ENCODE measurements at regions not wholly inside any gene's neighbourhood (a gene's known extent, or its start where the extent isn't known, plus 50 kb on each side); places are given as distances from the start of the nearest gene placed in this dataset.

DNA sequence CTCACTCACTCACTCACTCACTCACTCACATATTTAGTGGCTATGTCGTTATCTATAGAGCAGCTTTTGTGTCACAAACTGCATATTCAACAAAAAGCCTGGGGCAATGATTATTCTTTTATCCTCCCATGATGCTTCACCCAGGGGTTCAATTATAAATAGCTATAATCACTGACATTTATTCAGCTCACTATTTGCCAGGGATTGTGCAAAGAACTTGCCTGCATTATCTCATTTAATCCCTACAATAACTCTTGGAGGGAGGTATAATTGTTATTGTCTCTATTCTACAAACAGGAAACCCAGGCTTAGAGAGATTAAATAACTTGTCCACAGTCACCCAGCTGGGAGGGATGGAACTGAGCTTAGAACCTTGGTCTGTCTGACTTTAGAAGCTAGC lies 298.0 kb upstream of the MSX2 start:
- peaks cover 0 to 5% of the 10 kb centered on the region in 2 donors for H3K27me3 Mint-ChIP-seq
- H3K9me3 Mint-ChIP-seq = no peaks in the 10 kb centered on the region
- ATAC-seq = no peak
- H3K4me3 Mint-ChIP-seq = no peak overlapping the region
- H3K4me1 Mint-ChIP-seq (ENCODE audit: low read depth in 2 of 2) = peaks cover 0 to 3% of the 10 kb centered on the region in 2 donors
- DNase-seq (ENCODE audit: low spot score) = no peak
- H3K36me3 Mint-ChIP-seq = no peaks in the 10 kb centered on the region
- H3K27ac Mint-ChIP-seq = no peak overlapping the region

DNA sequence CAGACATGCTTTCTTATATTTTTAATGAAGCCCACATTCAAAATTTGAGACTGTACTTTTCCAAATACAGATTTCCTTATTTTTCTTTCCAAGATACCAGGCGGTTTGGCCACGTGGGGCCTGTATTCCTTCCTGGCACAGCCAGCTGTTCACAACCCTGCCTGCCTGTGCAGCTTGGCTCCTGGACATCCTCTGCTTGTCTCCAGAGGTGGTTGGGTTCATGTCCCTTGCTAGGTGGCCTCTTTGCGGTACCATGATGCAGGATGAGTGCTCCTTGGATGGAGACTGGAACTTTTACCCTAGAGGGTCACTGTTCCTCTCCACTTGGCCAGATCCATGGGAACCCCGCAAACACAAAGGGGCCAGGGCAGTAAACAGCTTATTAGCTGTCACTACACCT lies 297.5 kb upstream of the MSX2 start:
- Mint-ChIP-seq H3K27me3 (peaks cover 0 to 3% of the 10 kb centered on the region in 2 donors), H3K27ac (no peak overlapping the region), H3K4me3 (no peak overlapping the region), H3K9me3 (no peaks in the 10 kb centered on the region), H3K4me1 (ENCODE audit: low read depth in 2 of 2) (peaks cover 0 to 3% of the 10 kb centered on the region in 2 donors), H3K36me3 (no peaks in the 10 kb centered on the region)
- peak in 1 of 2 donors; percentile 21 for ATAC-seq
- DNase-seq (ENCODE audit: low spot score) = no peak

DNA sequence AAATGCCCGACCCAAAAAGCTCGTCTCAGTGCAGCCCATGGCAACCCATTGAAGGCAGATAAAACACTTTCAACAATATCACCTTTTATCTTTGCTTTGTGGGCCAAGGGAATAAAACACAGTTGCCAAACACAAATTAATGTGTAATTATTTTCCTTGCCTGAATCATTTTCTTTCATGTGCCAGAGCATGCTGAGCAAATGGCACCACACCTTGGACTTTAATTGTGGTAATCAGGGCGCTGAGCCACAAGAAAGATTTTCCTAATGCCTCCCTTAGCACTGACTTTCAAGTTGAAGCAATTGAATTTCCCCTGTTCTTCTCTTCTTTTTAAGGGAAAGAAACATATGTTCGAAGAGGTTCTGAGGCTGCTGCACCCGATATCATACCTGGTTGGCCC lies 297.1 kb upstream of the MSX2 start:
- no peaks in the 10 kb centered on the region for H3K9me3 Mint-ChIP-seq
- no peak overlapping the region for H3K27ac Mint-ChIP-seq
- H3K4me1 Mint-ChIP-seq (ENCODE audit: low read depth in 2 of 2) = peaks cover 0 to 3% of the 10 kb centered on the region in 2 donors
- H3K4me3 Mint-ChIP-seq = no peak overlapping the region
- no peak for ATAC-seq
- peaks cover 0 to 3% of the 10 kb centered on the region in 2 donors for H3K27me3 Mint-ChIP-seq
- DNase-seq (ENCODE audit: low spot score) = no peak
- H3K36me3 Mint-ChIP-seq = no peaks in the 10 kb centered on the region

DNA sequence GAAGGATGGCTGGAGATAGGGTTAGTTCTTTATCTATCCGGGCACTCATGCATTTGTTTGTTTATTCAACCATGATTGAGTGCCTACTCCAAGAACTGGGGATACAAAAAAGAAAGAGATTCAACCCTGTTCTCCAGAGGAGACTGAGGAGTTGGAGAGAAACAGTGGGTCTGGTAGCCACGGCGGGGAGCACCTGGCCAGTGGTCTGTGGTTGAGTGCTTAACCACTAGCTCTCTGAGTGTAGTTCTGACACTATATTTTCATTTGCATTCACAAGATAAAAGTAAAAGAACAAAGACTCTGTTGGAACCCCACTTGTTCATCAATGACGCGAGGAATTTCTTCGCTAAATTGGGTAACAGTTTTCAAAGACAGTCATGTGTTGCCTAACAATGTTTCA lies 295.5 kb upstream of the MSX2 start:
- no peak overlapping the region for H3K4me3 Mint-ChIP-seq
- ATAC-seq = no peak
- DNase-seq (ENCODE audit: low spot score) = no peak

DNA sequence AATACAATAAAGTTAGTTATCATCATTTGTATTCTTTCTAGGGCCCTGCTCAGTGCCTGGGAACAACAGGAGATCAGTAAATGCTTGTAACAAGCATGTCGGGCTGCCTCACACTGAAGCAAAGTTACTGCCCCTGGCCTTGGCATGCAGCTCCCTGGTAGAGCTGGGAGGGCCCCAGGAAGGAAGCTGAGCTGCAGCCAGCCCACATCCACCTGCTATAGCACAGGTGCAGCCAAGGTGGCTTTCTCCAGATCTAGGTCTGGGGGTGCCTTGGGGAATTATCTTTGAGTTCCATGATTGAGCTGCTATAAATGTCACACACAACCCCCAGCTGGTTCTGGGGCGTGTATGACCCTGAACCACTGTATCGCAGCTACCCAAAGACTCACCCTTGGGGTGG lies 293.4 kb upstream of the MSX2 start:
- H3K4me3 Mint-ChIP-seq = no peak overlapping the region
- no peaks in the 10 kb centered on the region for H3K4me1 Mint-ChIP-seq (ENCODE audit: low read depth in 2 of 2)
- no peak for ATAC-seq
- H3K9me3 Mint-ChIP-seq = no peaks in the 10 kb centered on the region
- H3K27ac Mint-ChIP-seq = no peak overlapping the region
- H3K36me3 Mint-ChIP-seq = no peaks in the 10 kb centered on the region
- no peak for DNase-seq (ENCODE audit: low spot score)
- H3K27me3 Mint-ChIP-seq = peaks cover 7 to 9% of the 10 kb centered on the region in 2 donors

More for the DNA sequence above, 295.5 kb upstream of the MSX2 start:
- Mint-ChIP-seq H3K4me1 (ENCODE audit: low read depth in 2 of 2) (peaks cover 0 to 3% of the 10 kb centered on the region in 2 donors), H3K27ac (no peak overlapping the region), H3K9me3 (no peaks in the 10 kb centered on the region), H3K36me3 (no peaks in the 10 kb centered on the region), H3K27me3 (peaks cover 0 to 3% of the 10 kb centered on the region in 2 donors)

DNA sequence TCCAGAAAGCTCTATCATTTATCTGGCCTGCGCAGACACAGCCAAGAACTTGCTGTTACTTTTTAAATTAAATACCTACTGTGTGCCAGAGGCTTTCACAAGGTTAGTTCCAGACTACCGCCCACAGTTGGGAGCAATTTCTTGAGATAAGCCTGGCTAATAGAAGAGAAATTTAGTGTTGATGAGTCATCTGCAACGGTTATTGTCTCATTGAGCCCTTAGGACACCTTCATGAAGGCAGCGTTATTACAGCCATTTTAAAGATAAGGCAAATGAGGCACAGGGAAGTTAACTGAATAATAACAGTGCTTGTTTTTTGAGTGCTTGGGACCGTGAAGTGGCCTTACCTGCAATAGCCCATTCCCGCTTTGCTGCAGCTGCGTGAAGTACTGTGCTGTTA lies 292.9 kb upstream of the MSX2 start:
- H3K4me3 Mint-ChIP-seq = no peak overlapping the region
- ATAC-seq = no peak
- no peaks in the 10 kb centered on the region for H3K9me3 Mint-ChIP-seq
- H3K4me1 Mint-ChIP-seq (ENCODE audit: low read depth in 2 of 2) = no peaks in the 10 kb centered on the region
- H3K27ac Mint-ChIP-seq = no peak overlapping the region
- peaks cover 7 to 9% of the 10 kb centered on the region in 2 donors for H3K27me3 Mint-ChIP-seq
- DNase-seq (ENCODE audit: low spot score) = no peak
- no peaks in the 10 kb centered on the region for H3K36me3 Mint-ChIP-seq

DNA sequence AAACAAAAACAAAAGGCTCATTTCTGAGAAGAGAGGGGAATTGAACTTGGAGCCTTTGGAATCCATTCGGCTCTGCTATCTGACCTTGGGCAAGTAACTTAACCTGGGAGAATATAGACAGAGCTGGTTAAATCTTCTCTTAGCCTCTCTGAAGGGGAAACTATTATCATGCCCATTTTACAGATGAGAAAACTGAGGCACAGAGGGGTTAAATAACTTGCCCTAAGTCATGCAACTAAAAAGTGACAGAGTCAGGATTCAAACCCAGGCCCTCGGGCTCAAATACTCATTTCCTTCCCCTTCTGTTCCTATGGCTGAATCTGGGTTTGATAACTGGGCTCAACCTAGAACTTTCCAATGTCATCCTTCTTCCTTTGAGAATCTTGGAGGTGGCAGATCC lies 291.3 kb upstream of the MSX2 start:
- H3K27ac Mint-ChIP-seq = no peak overlapping the region
- ATAC-seq (no peak), DNase-seq (ENCODE audit: low spot score) (no peak)
- H3K27me3 Mint-ChIP-seq = peaks cover 7 to 9% of the 10 kb centered on the region in 2 donors
- H3K36me3 Mint-ChIP-seq = no peaks in the 10 kb centered on the region
- no peaks in the 10 kb centered on the region for H3K4me1 Mint-ChIP-seq (ENCODE audit: low read depth in 2 of 2)
- H3K4me3 Mint-ChIP-seq = no peak overlapping the region
- H3K9me3 Mint-ChIP-seq = peaks cover 3% of the 10 kb centered on the region

DNA sequence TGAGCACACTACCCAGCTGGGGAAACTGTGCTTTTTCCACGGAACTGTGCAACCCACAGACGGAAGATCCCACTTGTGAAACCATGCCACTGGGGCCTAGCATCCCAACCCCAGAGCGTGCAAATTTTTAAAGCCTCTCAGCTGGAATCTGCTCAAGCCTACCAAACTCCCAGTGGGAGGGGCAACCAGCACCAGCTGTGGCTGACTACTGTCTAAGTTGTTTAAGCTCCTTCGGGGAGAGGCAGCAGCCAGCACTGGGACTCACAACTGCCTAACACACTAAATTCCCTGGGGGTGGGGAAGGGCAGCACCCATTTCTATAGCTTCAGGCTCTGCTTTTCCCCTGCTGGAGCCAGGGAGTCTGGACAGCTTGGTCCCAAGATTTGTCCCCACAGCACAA lies 287.6 kb upstream of the MSX2 start:
- H3K4me3 Mint-ChIP-seq = no peak overlapping the region
- peaks cover 9 to 11% of the 10 kb centered on the region in 2 donors for H3K27me3 Mint-ChIP-seq
- peaks cover 8% of the 10 kb centered on the region for H3K9me3 Mint-ChIP-seq
- H3K4me1 Mint-ChIP-seq (ENCODE audit: low read depth in 2 of 2) = no peaks in the 10 kb centered on the region
- DNase-seq (ENCODE audit: low spot score) (no peak), ATAC-seq (no peak)
- H3K27ac Mint-ChIP-seq = no peak overlapping the region
- no peaks in the 10 kb centered on the region for H3K36me3 Mint-ChIP-seq

DNA sequence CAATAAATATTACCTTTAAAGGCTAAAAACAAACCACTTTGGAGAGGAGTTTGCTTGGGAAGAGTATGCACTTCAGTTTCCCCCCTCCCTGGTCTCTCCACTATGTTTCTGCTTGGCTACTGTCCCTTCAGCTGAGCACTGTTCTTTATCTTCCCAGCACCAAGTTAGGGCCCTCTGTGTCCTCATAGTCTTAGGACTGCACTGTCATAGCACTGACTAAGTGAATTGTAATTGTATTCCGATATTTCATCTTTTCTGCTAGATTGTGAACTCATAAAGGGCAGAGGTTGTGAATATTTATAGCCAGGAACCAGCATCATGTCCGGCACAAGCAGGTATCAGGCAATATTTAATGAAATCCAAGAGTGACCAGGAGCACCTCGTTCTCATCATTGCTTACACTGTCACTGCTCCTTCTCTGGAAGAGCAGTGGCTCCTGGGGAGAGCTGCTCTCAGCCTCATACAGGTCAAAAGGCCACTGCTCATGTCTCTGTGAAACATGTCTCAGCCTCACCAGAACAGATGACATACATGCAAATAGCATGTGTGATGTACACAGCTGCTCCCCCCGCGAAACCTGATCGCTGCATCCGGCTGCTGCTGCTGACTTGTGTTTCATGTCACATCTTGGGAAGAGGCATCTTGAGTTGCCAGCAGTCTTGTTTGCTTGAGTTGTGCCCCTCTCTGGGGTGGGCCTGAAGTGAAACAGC lies 279.7 kb upstream of the MSX2 start:
- H3K27ac Mint-ChIP-seq = no peak overlapping the region
- ATAC-seq (no peak), DNase-seq (ENCODE audit: low spot score) (no peak)
- peaks cover 0 to 5% of the 10 kb centered on the region in 2 donors for H3K27me3 Mint-ChIP-seq
- peaks cover 3% of the 10 kb centered on the region for H3K9me3 Mint-ChIP-seq
- no peaks in the 10 kb centered on the region for H3K36me3 Mint-ChIP-seq
- H3K4me1 Mint-ChIP-seq (ENCODE audit: low read depth in 2 of 2) = peaks cover 8 to 27% of the 10 kb centered on the region in 2 donors
- H3K4me3 Mint-ChIP-seq = no peak overlapping the region

DNA sequence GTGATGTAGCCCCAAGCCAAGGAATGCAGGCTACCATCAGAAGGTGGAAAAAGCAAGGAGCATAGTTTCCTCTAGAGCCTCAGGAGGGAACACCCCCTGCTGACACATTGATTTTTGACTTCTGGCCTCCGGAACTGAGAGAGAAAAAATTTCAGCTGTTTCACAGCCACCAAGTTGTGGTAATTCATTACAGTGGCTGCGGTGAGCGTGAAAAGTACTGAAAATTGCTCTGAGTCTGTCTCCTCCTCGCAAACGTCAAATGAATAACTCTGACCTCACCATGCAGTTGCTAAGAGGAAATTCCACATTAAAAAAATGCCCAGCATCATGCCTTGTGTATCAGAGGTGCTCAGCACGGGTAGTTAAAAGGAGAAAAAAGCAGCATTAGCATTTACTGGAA lies 277.9 kb upstream of the MSX2 start:
- Mint-ChIP-seq H3K9me3 (no peaks in the 10 kb centered on the region), H3K27me3 (peaks cover 0 to 2% of the 10 kb centered on the region in 2 donors), H3K4me1 (ENCODE audit: low read depth in 2 of 2) (peaks cover 8 to 27% of the 10 kb centered on the region in 2 donors), H3K36me3 (no peaks in the 10 kb centered on the region), H3K27ac (no peak overlapping the region), H3K4me3 (peak overlapping the region; percentile 30)
- peak; percentile 69 to 79 for ATAC-seq
- no peak for DNase-seq (ENCODE audit: low spot score)

DNA sequence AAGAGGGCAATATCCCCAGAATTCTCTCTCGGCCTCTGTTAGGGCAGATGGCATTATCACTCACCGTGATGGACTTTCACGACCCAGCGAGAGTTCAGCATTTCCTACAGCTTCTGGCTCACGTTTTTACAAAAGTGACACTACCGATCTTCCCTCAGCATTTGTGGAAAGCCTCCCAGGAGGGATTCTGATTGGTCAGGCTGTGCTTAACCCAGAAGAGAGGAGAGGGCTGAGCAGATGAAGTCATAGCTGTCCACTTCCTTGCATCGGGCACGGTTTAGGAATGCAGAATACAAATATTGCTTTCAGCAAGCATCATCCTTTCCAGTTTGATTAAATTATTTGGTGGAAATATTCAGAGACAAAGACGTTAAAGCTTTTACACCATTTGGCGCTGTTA lies 277.4 kb upstream of the MSX2 start:
- no peak overlapping the region for H3K27ac Mint-ChIP-seq
- H3K27me3 Mint-ChIP-seq = peaks cover 0 to 2% of the 10 kb centered on the region in 2 donors
- no peak for ATAC-seq

DNA sequence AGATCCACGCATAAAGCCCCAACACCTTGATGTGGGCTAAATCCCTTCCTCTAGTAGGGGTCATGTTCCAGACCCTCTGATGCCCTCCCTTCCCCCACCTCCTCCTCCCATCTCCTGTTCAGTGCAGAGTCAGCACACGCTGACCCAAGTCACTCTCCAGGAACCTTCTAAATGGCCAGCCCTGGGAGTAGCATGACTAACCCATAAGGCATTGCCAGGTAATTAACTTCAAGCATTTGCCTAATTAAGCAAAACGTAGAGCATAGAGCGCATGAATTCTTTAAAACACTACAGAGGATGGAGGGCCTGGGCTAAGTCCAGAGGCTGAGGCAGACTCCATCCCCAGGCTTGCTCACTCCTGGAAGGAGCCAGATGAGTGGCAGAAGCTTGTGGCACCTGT lies 276.3 kb upstream of the MSX2 start:
- Mint-ChIP-seq H3K4me1 (ENCODE audit: low read depth in 2 of 2) (peaks cover 8 to 27% of the 10 kb centered on the region in 2 donors), H3K4me3 (no peak overlapping the region), H3K27me3 (peaks cover 0 to 2% of the 10 kb centered on the region in 2 donors), H3K36me3 (no peaks in the 10 kb centered on the region), H3K27ac (no peak overlapping the region), H3K9me3 (peaks cover 4% of the 10 kb centered on the region)
- DNase-seq (ENCODE audit: low spot score) = no peak
- no peak for ATAC-seq

More for the DNA sequence above, 277.4 kb upstream of the MSX2 start:
- Mint-ChIP-seq H3K36me3 (no peaks in the 10 kb centered on the region), H3K4me1 (ENCODE audit: low read depth in 2 of 2) (peaks cover 8 to 27% of the 10 kb centered on the region in 2 donors), H3K4me3 (peak overlapping the region; percentile 30), H3K9me3 (no peaks in the 10 kb centered on the region)
- DNase-seq (ENCODE audit: low spot score) = no peak

DNA sequence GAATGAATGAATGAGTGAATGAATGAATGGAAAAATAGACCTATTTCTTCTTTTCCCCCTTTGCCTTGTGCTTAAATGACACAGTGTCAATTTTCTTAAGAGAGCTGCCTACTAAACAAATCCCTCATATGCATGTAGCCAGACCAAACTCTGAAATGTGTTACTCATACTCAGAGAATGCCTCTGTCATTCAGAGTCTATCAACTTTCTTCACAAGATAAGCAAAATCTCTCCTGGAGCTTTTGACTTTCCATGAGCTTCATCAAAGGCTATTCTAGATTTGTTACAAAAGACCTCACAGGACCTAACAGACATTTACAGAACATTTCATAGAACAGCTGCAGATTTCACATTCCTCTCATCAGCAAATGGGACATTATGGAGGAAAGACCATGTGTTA lies 275.7 kb upstream of the MSX2 start:
- no peak overlapping the region for H3K4me3 Mint-ChIP-seq
- H3K27ac Mint-ChIP-seq = no peak overlapping the region

DNA sequence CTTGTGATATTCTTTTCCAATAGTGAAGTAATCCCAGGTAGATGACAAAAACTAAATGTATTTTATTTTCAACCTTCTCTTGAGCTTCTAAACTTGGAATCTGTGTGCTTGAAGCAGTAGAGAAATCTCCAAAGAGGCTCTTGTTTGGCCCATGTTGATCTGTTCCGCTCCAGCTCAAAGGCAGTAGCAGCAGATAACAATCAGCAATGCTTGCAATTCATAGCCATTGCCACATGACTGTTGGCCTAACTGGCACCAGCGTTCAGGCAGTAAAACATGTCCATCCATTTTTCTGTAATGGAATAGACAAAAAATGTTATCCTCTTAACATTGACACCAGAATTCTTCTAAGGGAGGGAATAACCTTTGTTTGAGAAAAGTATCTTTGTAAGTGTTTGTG lies 270.7 kb upstream of the MSX2 start:
- DNase-seq (ENCODE audit: low spot score) (no peak), ATAC-seq (no peak)
- Mint-ChIP-seq H3K4me1 (ENCODE audit: low read depth in 2 of 2) (peaks cover 14 to 17% of the 10 kb centered on the region in 2 donors), H3K9me3 (peaks cover 4% of the 10 kb centered on the region), H3K4me3 (peak overlapping the region; percentile 49), H3K27ac (peak overlapping the region in 1 of 2 donors; percentile 3), H3K27me3 (no peaks in the 10 kb centered on the region), H3K36me3 (no peaks in the 10 kb centered on the region)

More for the DNA sequence above, 275.7 kb upstream of the MSX2 start:
- ATAC-seq = no peak
- DNase-seq (ENCODE audit: low spot score) = no peak
- Mint-ChIP-seq H3K27me3 (peaks cover 0 to 2% of the 10 kb centered on the region in 2 donors), H3K9me3 (peaks cover 4% of the 10 kb centered on the region), H3K4me1 (ENCODE audit: low read depth in 2 of 2) (peaks cover 12 to 32% of the 10 kb centered on the region in 2 donors), H3K36me3 (no peaks in the 10 kb centered on the region)

DNA sequence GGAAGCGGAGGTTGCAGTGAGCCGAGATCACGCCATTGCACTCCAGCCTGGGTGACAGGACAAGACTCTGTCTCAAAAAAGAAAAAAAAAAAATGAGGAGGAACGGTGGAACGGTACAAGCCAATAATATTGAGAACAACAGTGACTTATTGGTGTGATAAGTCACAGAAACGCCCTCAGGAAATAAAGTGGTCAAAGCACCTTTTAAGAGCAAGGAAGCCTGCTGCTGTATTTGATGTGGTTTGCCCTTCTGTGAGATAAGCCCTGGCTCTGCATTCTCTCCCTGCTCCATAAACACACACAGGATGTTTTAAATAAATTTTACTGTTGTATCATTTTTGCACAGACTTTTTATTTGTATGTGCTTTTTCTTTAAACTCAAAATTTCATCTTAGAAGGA lies 269.9 kb upstream of the MSX2 start:
- ATAC-seq (peak in 1 of 2 donors; percentile 57), DNase-seq (ENCODE audit: low spot score) (no peak)
- no peaks in the 10 kb centered on the region for H3K27me3 Mint-ChIP-seq
- H3K9me3 Mint-ChIP-seq = peaks cover 4% of the 10 kb centered on the region
- H3K36me3 Mint-ChIP-seq = no peaks in the 10 kb centered on the region
- H3K4me3 Mint-ChIP-seq = peak overlapping the region; percentile 49
- H3K4me1 Mint-ChIP-seq (ENCODE audit: low read depth in 2 of 2) = peaks cover 14 to 16% of the 10 kb centered on the region in 2 donors
- H3K27ac Mint-ChIP-seq = peak overlapping the region in 1 of 2 donors; percentile 3
